GM18520 (cell line): ENCODE measurements at regions not wholly inside any gene's neighbourhood (a gene's known extent, or its start where the extent isn't known, plus 50 kb on each side); places are given as distances from the start of the nearest gene placed in this dataset.
"Not testable (repeated sequence)": the region's sequence is repeated elsewhere in the genome, so short reads cannot be mapped to it uniquely, and the experiment has no call there.

Source experiments
- ATAC-seq: cut with Tn5 transposase; IDR thresholded peaks from one replicate; pipeline ENCODE4 v1.9.1; 2021; ENCODE audit not compliant: unreplicated experiment

DNA sequence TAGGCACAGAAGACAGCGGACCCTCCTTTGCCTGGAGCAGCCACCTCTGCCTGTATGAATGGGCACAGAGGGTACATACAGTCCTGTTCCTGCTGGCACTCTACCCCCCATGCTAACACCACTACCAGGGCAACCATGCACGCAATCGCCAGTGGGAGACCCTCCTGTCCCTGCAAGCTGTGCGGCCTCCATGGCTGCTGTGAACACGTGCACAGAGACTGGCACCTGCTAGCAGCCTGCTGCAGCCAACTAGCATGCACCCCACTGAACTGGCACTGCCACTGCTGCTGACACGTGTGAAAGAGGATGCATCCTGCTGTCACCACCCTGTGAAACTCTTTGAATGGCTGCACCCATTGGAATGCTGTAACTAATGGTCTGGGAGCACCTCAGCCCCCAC lies 885.2 kb upstream of the ARRDC3 start:
- no peak for ATAC-seq

DNA sequence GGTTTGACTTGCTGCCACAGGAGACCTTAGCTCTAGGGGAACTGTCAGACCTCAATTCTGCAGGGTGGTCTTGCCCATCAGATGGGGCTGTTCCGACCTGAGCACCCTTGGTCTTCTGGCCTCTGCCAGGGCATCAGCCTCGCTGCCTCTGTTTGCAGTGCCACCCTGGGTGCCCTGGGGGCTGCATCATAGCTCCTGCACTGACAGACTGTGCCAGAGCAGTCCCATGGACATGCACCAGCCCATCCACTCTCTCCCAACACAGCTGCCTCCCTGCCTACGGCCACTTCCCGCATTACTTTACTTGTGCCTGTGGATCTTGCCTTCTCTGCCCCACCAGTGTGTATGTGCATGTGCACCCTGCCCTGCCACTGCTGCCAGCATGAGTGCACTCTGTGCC lies 884.7 kb upstream of the ARRDC3 start:
- no peak for ATAC-seq

DNA sequence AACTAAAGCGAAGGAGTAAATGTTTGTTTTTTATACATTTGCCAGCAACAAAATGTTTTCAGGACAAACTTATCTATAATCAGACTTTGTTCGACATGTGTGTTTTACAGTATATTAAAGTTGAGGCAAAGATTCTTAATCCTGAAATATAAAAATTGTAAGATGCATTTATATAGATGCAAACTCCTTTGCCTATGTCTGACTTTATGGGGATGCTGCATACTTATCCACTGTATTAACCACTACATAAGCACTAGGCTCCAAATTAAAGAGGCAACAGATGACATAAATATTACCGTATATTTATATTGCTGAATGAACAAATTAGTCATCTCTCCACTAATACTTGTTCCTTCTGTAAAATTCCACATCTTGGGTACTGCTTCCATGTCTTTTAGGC lies 882.7 kb upstream of the ARRDC3 start:
- no peak for ATAC-seq

DNA sequence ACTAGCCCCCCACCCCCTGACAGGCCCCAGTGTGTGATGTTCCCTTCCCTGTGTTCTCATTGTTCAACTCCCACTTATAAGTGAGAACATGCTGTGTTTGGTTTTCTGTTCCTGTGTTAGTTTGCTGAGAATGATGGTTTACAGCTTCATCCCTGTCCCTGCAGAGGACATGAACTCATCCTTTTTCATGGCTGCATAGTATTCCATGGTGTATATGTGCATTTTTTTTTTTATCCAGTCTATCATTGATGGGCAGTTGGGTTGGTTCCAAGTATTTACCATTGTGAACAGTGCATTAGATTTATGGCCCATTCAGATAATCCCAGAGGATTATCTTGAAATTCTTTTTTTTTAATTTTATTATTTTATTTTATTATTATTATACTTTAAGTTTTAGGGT lies 872.5 kb upstream of the ARRDC3 start:
- not testable (repeated sequence) for ATAC-seq

DNA sequence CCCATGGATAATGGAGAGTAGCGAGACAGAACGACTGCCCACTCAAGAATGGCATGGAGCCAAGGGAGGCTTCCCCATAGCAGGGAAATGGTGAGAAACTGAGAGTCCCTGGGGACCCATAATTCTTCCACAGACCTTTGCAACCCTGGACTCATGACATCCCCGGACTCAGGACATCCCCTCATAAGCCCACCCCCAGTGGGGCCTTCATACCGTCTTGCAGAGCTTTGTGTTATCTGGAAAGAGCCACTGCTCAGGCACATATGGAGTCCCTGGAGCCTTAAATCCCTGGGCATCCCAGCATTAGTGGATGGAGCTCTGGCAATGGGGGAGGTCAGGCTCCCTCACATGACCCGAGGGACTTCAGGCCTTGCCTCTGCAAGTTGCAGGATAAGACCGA lies 865.4 kb upstream of the ARRDC3 start:
- ATAC-seq, result no peak

DNA sequence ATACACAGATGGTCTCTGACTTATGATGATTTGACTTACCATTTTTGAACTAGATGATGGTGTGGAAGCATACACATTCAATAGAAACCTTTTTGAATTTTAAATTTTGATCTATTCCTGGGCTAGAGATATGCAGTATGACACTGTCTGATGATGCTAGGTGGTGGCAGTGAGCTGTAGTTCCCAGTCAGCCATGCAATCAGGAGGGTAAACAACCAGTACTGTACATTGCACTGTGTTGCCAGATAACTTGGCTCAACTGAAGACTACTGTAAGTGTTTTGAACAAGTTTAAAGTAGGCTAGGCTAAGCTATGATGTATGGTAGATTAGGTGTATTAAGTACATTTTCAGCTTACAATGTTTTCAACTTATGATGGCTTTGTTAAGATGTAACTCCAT lies 859.1 kb upstream of the ARRDC3 start:
- no peak for ATAC-seq

DNA sequence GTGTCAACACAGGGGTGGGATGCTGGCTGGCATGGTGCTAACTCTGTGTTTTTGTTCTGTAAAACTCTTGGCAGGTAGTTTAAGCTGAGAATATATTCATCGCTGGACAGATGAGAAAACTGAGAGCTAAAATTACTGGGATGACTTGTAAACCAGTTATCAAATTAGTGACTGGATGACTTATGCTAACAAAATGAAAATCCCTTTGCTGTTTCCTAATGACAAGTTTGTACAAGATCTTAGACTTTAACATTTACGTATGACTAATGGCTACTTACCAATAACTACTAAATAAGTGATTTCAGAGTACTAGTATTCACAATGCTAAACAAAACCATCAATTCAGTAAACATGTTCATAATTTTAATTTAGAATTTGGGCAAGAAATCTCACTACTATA lies 854.8 kb upstream of the ARRDC3 start:
- no peak for ATAC-seq

DNA sequence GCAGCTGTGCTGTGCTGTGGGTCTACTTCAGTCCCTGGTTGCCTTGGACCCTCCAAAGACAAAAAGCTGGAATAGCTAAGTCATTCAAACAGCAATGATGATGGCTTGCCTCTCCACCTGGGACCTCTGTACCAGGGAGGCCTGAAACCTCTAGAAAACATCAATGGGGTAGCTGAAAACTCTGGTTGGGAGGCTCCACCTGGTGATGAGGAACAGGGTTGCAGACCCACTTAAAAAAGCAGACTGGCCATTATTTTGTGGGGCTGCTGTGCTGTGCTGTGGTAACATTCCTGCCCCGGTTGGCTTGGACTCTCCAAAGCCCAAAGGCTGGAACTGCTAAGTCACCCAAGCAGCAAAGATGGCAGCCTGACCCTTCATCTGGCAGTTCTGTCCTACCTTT lies 839.3 kb upstream of the ARRDC3 start:
- ATAC-seq, result no peak

DNA sequence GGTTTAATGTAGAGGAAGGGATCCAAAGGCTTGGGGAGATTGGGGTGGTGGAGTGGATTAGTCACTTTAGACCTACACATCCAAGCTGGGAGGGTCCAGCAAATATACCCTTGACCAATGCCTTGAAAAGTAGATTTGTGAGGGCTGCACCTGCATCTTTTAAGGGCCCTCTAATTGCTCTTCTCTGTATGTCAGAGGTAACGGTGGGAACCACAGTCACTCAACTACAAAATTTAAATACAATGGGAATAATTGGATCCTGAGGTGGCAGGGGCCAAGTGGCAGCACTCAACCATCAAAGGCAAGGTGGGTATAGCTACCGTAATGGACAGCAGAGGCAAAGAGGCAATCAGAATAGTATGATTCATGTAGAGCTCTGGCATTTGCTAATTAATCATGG lies 833.7 kb upstream of the ARRDC3 start:
- ATAC-seq, result not testable (repeated sequence)

DNA sequence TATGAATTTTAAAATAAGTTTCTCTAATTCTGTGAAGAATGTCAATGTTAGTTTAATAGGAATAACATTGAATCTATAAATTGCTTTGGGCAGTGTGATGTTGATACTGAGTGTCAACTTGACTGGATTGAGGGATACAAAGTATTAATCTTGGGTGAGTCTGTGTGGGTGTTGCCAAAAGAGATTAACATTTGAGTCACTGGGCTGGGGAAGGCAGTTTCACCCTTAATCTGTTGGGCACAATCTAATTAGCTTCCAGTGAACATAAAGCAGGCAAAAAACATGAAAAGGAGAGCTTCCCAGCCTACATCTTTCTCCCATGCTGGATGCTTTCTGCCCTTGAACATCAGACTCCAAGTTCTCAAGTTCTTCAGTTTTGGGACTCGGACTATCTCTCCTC lies 832.0 kb upstream of the ARRDC3 start:
- ATAC-seq, result no peak

DNA sequence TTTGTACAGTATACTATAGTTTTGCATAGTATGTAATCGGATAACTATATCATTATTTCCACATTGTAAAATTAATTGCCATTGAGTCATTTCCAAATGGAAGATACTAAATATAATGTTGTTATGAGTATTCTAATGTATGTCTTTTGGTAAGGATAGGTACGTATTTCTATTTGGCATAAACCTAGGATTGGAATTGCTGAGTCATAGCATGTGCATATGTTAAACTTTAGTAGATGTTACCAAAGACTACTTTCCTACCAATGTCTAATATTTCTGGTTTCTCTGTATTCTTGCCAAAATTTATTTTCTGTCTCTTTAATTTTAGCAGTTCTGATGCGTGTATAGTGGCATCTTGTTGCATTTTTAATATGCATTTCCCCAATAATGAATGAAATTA lies 825.1 kb upstream of the ARRDC3 start:
- no peak for ATAC-seq

DNA sequence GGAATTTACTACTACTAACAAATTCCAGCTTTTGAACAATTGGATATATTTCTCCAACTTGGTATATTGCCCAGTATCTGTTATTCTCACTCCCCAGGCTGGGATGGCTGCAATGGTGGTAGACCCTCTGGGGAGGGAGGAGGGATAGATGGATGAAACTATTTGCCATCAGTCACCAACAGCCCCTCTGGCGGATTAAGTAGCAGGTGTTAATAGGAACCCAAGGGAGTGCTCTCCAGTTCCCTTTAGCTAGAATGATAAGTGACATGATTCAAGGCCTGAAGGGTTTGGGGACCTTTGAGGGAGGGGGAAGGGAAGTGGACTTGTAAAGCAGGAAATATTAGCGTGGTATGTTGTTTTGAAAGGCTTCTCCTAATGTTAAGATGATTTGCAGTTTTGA lies 824.0 kb upstream of the ARRDC3 start:
- ATAC-seq, result no peak

DNA sequence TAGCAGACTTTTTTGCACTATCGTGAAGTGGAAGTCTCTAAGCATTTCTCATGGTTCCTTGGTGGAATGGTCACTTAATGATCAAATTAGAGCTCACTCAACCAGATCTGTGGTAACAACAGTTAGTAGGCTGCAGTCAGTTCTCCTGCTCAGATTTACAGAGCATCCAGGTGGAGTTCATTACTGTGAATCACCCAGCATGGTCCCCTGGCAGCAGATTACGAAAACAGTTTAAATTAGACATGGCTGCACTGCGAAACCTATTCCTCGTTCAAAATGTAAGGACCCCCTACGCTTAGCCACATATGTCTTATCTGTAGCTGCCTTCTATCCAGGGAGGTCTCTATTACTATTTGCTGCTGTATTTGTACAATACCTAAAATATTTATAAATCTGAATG lies 823.6 kb upstream of the ARRDC3 start:
- ATAC-seq, result no peak

DNA sequence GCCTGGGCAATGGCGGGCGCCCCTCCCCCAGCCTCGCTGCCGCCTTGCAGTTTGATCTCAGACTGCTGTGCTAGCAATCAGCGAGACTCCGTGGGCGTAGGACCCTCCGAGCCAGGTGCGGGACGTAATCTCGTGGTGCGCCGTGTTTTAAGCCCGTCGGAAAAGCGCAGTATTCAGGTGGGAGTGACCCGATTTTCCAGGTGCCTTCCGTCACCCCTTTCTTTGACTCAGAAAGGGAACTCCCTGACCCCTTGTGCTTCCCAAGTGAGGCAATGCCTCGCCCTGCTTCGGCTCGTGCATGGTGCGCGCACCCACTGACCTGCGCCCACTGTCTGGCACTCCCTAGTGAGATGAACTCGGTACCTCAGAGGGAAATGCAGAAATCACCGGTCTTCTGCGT lies 815.9 kb upstream of the ARRDC3 start:
- not testable (repeated sequence) for ATAC-seq

DNA sequence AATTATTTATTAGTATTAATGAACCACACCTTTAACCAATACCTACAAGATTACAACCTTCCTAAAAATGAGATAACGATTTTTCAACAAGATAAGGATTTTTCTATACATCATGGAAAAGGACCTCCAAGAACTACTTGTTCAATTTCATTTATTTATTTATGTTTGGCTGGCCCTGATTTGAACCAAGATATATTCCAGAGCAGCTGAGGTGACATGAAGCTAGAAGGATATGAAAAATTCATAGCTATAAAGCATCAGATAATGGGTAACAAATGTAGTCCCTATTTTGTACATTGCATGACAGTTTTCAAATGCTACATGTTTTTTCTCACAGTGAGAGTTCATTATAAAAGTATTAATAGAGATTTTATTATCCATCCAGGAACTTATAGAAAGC lies 798.5 kb upstream of the ARRDC3 start:
- no peak for ATAC-seq

DNA sequence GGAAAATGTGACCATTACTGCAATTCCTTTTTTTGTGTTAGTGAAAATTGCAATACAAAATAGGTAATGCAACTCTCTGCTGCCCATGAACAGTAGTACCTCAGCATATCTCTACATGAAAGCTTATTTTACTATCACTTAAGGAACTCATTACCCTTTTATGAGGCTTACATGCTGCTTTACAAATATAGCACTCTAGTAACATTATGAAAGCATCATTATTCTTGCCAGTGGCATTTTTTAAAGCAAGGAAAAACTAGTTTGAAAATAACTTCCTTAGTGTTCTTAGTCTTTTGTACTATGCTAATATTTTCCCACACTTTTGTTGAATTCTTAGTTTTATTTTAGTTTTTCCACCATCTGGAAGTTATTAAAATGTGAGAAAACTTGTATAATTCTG lies 797.3 kb upstream of the ARRDC3 start:
- no peak for ATAC-seq

DNA sequence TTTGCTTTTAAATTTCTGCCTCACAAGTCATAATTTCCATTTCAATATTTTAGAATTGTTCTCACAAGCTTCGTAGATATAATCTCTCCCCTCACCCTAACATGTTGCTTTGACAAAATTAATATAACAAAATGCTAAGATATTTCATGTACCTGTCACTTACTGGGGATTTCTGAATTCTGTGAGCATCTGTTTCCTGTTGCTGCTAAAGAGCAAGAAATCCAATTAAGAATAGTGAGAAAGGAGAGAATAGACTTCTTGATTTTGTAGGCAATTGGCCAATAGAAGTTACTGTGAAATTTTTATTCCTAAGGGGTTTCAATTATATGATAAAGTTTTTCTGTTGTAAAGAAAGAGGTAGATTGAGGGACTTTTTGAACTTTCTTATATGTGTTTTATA lies 796.5 kb upstream of the ARRDC3 start:
- ATAC-seq, result no peak

DNA sequence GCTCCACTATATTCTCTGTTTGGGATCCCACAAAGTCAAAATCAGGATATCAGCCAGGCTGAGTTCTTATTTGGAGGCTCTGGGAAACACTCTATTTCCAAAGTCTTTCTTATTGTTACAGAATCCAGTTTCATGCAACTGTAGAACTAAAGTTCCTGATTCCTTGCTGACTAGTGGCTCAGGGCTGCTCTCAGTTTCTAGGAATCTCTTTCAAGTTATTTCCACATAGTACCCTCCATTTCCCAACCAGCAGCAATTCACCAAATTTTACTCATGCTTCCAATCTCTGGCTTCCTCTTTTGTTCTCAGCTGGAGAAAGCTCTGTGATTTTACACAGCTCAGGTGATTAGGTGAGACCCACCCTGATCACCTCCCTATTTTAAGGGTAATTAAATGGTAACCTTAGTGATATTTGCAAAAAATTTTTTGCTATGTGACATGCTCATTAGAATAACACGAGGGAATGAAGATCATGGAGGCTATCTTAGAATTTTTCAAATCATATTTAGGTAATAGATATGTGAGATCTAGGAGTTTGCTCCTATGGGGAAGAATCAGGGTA lies 794.9 kb upstream of the ARRDC3 start:
- no peak for ATAC-seq

DNA sequence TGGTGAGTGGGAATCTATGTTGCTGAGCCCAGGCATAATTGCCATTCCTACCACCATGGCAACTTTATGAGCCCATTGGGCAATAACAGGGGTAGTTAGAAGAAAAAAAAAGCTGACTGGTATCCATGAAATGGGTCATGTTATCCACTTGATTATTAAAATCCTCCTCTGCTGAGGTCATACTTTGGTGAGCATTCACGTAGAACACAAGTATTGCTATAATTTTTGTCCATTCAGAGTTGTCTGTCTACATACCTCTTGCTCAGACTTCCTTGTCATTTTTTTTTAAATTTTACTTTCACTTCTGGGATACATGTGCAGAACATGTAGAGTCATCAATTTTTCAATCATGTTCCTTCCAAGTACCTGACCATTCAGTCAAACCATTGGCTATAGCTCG lies 780.8 kb upstream of the ARRDC3 start:
- no peak for ATAC-seq

DNA sequence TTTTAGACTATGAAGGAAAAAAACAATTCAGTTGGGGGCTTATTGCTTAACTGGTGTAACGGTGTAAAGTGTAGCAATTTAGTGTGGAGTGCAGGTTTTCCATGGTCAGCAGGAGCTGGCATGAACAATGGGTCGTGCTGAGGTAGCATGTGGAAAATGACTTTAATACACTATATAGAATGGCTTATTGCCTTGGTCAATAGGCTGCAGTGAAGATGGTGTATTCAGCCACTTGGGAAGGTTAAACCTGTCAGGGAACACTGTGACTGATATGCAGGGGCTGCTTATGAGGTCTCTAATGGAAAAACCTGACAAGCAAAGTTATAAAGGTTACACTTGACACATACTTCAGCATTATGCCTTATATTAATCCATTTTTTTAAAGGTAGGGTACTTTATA lies 764.7 kb upstream of the ARRDC3 start:
- no peak for ATAC-seq

DNA sequence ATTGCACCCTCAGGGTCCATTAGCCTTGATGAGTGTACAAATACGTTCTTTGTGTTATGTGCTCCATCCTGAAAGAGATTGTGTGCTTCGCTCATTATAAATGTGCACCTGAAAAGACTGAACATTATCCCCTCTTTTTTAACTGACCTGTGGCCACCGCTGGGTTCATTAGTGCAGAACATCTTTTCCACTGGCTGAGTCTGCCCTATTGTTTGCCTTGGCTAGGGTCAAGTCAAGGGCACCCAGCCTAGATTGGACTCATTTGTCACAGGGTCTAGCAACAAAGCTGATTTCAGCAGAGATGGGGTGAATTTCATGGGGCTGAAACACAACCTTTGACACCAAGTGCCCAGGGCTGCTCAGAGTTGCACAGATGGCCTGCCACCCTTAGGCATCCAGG lies 764.1 kb upstream of the ARRDC3 start:
- ATAC-seq, result no peak

DNA sequence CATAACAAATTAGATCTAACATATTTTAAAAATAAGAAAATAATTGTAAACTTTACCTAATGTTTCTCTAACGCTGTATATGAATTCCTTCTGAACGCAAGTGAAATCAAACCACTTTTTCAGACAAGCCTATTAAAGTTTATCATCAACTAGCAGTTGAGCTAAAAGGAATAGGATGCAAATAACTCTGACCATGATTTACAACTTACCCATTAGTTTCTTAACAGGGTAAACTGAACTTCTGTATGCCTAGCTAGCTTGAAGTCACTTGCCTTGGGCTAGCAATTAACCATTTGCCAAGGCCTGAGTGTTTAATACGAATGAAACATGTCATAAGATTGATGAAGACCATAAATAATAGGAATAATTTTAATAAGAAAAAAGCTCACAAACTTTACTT lies 762.7 kb upstream of the ARRDC3 start:
- ATAC-seq, result no peak

DNA sequence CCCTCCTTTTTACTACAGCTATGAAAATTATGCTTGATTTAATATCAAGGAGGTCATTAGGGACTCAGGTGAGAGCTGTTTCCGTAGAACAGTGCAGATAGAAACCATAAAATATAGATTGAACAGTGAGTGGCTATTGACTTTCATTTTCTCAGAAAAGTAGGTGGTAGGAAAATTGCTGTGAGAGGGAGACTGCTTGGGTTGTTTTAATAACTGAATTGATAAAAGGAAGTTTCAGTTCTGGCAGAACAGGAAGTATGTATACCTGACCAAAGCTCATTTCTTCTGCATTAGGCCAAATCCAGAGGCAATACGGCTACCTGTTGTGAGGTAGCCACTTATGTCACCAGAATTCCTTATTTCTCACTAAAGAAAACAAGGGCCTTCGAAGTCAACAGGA lies 761.7 kb upstream of the ARRDC3 start:
- ATAC-seq, result no peak
